PC-3 (cell line): ENCODE measurements at regions not wholly inside any gene's neighbourhood (a gene's known extent, or its start where the extent isn't known, plus 50 kb on each side); places are given as distances from the start of the nearest gene placed in this dataset.

ENCODE experiments used
- EZH2 ChIP-seq: fragments of 300-600 bp; sonication (generic); IDR thresholded peaks from one replicate; pipeline ENCODE4 v1.6.1; 2017; ENCODE audit warnings: antibody characterized with exemption, mild to moderate bottlenecking, low read length; ENCODE audit not compliant: unreplicated experiment
- TF ChIP-seq, protein P1 (sequence below): fragments of 300-600 bp; sonication (generic); conservative IDR thresholded peaks from 2 replicates; pipeline ENCODE4 v1.5.1; 2017; ENCODE audit warnings: antibody characterized with exemption, low read depth, mild to moderate bottlenecking, low read length

DNA sequence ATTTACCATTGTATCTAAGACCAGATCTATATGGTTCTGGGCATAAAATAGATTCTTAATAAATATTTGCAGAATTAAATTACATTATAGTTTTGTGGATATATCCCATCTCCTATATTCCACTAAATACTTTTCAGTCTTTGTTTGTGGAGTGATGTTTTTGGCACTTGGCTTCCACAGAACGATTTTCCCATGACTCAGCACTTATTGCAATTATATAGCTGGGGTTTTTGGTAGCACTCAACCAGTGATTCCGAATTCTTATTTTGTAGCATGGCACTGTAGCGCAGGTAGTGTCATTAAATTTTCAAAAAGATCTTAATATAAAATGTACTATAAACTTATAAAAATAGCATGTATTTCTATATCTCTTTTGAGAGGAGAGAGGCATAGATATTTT, 221.2 kb downstream of the TRPC6 start:
- TF ChIP-seq, protein P1, sequence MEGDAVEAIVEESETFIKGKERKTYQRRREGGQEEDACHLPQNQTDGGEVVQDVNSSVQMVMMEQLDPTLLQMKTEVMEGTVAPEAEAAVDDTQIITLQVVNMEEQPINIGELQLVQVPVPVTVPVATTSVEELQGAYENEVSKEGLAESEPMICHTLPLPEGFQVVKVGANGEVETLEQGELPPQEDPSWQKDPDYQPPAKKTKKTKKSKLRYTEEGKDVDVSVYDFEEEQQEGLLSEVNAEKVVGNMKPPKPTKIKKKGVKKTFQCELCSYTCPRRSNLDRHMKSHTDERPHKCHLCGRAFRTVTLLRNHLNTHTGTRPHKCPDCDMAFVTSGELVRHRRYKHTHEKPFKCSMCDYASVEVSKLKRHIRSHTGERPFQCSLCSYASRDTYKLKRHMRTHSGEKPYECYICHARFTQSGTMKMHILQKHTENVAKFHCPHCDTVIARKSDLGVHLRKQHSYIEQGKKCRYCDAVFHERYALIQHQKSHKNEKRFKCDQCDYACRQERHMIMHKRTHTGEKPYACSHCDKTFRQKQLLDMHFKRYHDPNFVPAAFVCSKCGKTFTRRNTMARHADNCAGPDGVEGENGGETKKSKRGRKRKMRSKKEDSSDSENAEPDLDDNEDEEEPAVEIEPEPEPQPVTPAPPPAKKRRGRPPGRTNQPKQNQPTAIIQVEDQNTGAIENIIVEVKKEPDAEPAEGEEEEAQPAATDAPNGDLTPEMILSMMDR, result no peak
- no peak for TF ChIP-seq EZH2
